ENCODE measurements at regions not wholly inside any gene's neighbourhood (a gene's known extent, or its start where the extent isn't known, plus 50 kb on each side); places are given as distances from the start of the nearest gene placed in this dataset.

- Histone ChIP-seq H3K9me3 (ENCODE audit: low read length) (no peaks in the 10 kb centered on the region), H3K4me2 (ENCODE audit: low read length) (no peak overlapping the region), H3K4me3 (ENCODE audit: low read depth, low read length, poor library complexity, severe bottlenecking) (no peak overlapping the region)
Measured at GRCh38 chr5:145708169-145708568, 127.0 kb downstream of the PRELID2 start.

GRCh38 chr5:145704724-145705123 is 130.4 kb downstream of the PRELID2 start:
- no peaks in the 10 kb centered on the region for H3K9me2 ChIP-seq (ENCODE audit: low read depth, low read length)

More at GRCh38 chr5:145708169-145708568, 127.0 kb downstream of the PRELID2 start:
- TF ChIP-seq CTCF (IDR thresholded peaks at IDR 0.05; ENCODE audit: low read length) (no peak), EZH2 (IDR thresholded peaks at IDR 0.05; ENCODE audit: borderline replicate concordance, low read length) (no peak)
- Histone ChIP-seq H3K27ac (ENCODE audit: low read depth, low read length, poor library complexity, severe bottlenecking) (no peak overlapping the region), H3K9me2 (ENCODE audit: low read depth, low read length) (no peaks in the 10 kb centered on the region), H3K4me1 (ENCODE audit: insufficient read depth, low read length, severe bottlenecking) (no peaks in the 10 kb centered on the region), H3K79me2 (ENCODE audit: insufficient read depth, low read length) (no peaks in the 10 kb centered on the region), H3F3A (ENCODE audit: insufficient read depth, low read length) (no peaks in the 10 kb centered on the region), H3K9ac (ENCODE audit: low read length) (no peak overlapping the region), H3K27me3 (ENCODE audit: insufficient read depth, low read length) (no peaks in the 10 kb centered on the region; the same call in 1 of the 2 replicates), H3K36me3 (ENCODE audit: insufficient read depth, low read length) (no peaks in the 10 kb centered on the region), H4K20me1 (ENCODE audit: insufficient read depth, low read length) (no peaks in the 10 kb centered on the region), H2AFZ (ENCODE audit: low read length) (no peak overlapping the region)

GRCh38 chr5:145703856-145704255 is 131.3 kb downstream of the PRELID2 start:
- H3K4me2 ChIP-seq (ENCODE audit: low read length), result no peak overlapping the region
- TF ChIP-seq CTCF (IDR thresholded peaks at IDR 0.05; ENCODE audit: low read length) (no peak), EZH2 (IDR thresholded peaks at IDR 0.05; ENCODE audit: borderline replicate concordance, low read length) (no peak)
- H3K9me2 ChIP-seq (ENCODE audit: low read depth, low read length), result no peaks in the 10 kb centered on the region
- H3K4me3 ChIP-seq (ENCODE audit: low read depth, low read length, poor library complexity, severe bottlenecking), result no peak overlapping the region
- no peak overlapping the region for H2AFZ ChIP-seq (ENCODE audit: low read length)
- H3K36me3 ChIP-seq (ENCODE audit: insufficient read depth, low read length), result no peaks in the 10 kb centered on the region
- no peaks in the 10 kb centered on the region for H3K9me3 ChIP-seq (ENCODE audit: low read length)
- no peak overlapping the region for H3K9ac ChIP-seq (ENCODE audit: low read length)
- H3K27ac ChIP-seq (ENCODE audit: low read depth, low read length, poor library complexity, severe bottlenecking), result no peak overlapping the region
- no peaks in the 10 kb centered on the region for H3K4me1 ChIP-seq (ENCODE audit: insufficient read depth, low read length, severe bottlenecking)
- H3K79me2 ChIP-seq (ENCODE audit: insufficient read depth, low read length), result no peaks in the 10 kb centered on the region
- H4K20me1 ChIP-seq (ENCODE audit: insufficient read depth, low read length), result no peaks in the 10 kb centered on the region
- no peaks in the 10 kb centered on the region for H3F3A ChIP-seq (ENCODE audit: insufficient read depth, low read length)
- H3K27me3 ChIP-seq (ENCODE audit: insufficient read depth, low read length), result no peaks in the 10 kb centered on the region; the same call in 1 of the 2 replicates

More at GRCh38 chr5:145704724-145705123, 130.4 kb downstream of the PRELID2 start:
- Histone ChIP-seq H3K4me3 (ENCODE audit: low read depth, low read length, poor library complexity, severe bottlenecking) (no peak overlapping the region), H3K9me3 (ENCODE audit: low read length) (no peaks in the 10 kb centered on the region), H3K27me3 (ENCODE audit: insufficient read depth, low read length) (no peaks in the 10 kb centered on the region; the same call in 1 of the 2 replicates), H2AFZ (ENCODE audit: low read length) (no peak overlapping the region), H3F3A (ENCODE audit: insufficient read depth, low read length) (no peaks in the 10 kb centered on the region), H3K36me3 (ENCODE audit: insufficient read depth, low read length) (no peaks in the 10 kb centered on the region), H3K9ac (ENCODE audit: low read length) (no peak overlapping the region), H3K27ac (ENCODE audit: low read depth, low read length, poor library complexity, severe bottlenecking) (no peak overlapping the region), H3K4me1 (ENCODE audit: insufficient read depth, low read length, severe bottlenecking) (no peaks in the 10 kb centered on the region), H3K79me2 (ENCODE audit: insufficient read depth, low read length) (no peaks in the 10 kb centered on the region), H4K20me1 (ENCODE audit: insufficient read depth, low read length) (no peaks in the 10 kb centered on the region), H3K4me2 (ENCODE audit: low read length) (no peak overlapping the region)
- TF ChIP-seq CTCF (IDR thresholded peaks at IDR 0.05; ENCODE audit: low read length) (no peak), EZH2 (IDR thresholded peaks at IDR 0.05; ENCODE audit: borderline replicate concordance, low read length) (no peak)

All from OCI-LY1 (cell line).